ENCODE measurements at regions not wholly inside any gene's neighbourhood (a gene's known extent, or its start where the extent isn't known, plus 50 kb on each side); places are given as distances from the start of the nearest gene placed in this dataset.

DNA sequence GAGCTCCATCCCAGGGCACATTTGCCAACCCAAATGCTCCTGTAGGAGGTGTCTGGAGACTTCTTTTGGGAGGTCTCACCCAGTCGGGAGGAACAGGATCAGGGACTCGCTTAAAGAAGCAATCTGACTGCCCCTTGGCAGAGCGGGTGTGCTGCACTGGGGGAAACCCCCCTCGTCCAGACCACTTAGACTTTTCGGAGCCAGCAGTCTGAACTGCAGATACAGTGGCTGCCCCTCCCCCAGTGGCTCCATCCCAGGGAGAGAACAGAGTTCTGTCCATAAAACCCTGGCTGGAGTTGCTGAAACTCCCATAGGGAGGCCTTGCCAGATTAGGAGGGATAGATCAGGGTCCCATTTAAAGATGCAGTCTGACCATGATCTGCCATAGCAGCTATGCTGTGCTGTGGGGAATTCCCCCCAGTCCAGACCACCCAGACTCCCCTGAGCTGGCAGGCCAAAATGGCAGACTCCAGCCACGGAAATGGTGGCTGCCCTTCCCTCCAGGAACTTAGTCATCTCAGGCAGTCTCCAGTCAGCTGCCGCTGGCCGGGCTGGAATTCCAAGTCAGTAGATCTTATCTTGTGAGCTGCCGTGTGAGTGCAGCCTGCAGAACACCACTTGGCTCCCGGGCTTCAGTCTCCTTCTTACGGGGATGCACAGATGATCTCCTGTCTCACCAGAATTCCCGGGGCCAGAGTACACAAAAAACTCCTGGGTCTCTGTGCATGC lies 278.1 kb upstream of the SASH1 start:
- no peak for TF ChIP-seq POLR2A (IDR thresholded peaks at IDR 0.05)
- no peak for TF ChIP-seq CTCF (IDR thresholded peaks at IDR 0.05)
- ATAC-seq, result no peak
- 62 to 68% methylated on average over 6 to 12 of the region's 12 CpGs for WGBS, 2 donors

DNA sequence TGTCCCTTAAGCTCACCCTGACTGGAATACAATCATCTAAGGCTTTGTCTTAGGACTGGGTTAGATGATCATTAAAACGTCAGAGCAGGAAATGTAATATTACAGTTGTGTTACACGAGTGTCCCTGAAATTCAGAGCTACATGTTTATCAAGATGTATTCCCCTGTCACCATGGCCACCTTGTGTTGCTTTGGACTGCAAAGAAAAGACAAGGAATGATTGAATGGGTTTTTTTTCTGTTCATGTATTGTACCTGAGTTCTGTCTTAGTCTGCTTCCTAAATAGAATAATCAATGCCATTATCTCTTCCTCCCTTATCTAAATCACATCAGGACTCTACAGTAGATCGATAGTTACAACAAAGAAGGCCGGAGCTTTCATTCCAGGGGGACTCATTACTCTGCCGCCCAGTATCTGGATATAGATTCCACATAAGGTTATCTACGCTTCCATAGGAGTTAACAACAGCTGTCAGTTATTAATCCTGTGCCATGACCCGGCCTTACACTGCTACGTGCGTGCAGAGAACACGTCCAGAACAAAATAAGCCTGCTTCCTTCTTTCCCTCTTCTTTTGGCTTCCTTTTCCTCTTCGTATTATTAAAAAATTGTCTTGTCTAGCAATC lies 274.1 kb upstream of the SASH1 start:
- 21 to 23% methylated on average over 11 of the region's 11 CpGs for WGBS, 2 donors
- Histone ChIP-seq H3K27ac (no peak overlapping the region), H3K9me3 (no peaks in the 10 kb centered on the region), H3K27me3 (no peaks in the 10 kb centered on the region), H3K36me3 (replicated peaks in 1 of 2; ENCODE audit: insufficient read depth in 1 of 2, low read depth in 2 of 2) (no peaks in the 10 kb centered on the region), H3K4me3 (no peak overlapping the region), H3K4me1 (no peaks in the 10 kb centered on the region)
- TF ChIP-seq POLR2A (IDR thresholded peaks at IDR 0.05) (no peak), CTCF (IDR thresholded peaks at IDR 0.05) (no peak)
- intact Hi-C loops (cut with DNase I), result no loop called here
- no peak for ATAC-seq
- no peak for DNase-seq

More for the DNA sequence above, 278.1 kb upstream of the SASH1 start:
- H3K27me3 ChIP-seq, result no peaks in the 10 kb centered on the region
- no peaks in the 10 kb centered on the region for H3K9me3 ChIP-seq
- no peak overlapping the region for H3K4me3 ChIP-seq
- no peaks in the 10 kb centered on the region for H3K36me3 ChIP-seq (replicated peaks in 1 of 2; ENCODE audit: insufficient read depth in 1 of 2, low read depth in 2 of 2)
- no peak overlapping the region for H3K27ac ChIP-seq
- no peaks in the 10 kb centered on the region for H3K4me1 ChIP-seq
- DNase-seq, result no peak
- intact Hi-C loops (cut with DNase I), result no loop called here

- 77% methylated on average over 4 to 5 of the region's 5 CpGs for WGBS, 2 donors
- no peaks in the 10 kb centered on the region for H3K27me3 ChIP-seq
- H3K4me1 ChIP-seq, result no peaks in the 10 kb centered on the region
- H3K9me3 ChIP-seq, result no peaks in the 10 kb centered on the region
- no peak for DNase-seq
- no peak overlapping the region for H3K4me3 ChIP-seq
- H3K27ac ChIP-seq, result no peak overlapping the region
- no peak for ATAC-seq
- TF ChIP-seq POLR2A (IDR thresholded peaks at IDR 0.05), result no peak
- no peak for TF ChIP-seq CTCF (IDR thresholded peaks at IDR 0.05)
- intact Hi-C loops (cut with DNase I), result no loop called here
- no peaks in the 10 kb centered on the region for H3K36me3 ChIP-seq (replicated peaks in 1 of 2; ENCODE audit: insufficient read depth in 1 of 2, low read depth in 2 of 2)
Observed at GRCh38 chr6:148069256-148069655, 273.4 kb upstream of the SASH1 start.

DNA sequence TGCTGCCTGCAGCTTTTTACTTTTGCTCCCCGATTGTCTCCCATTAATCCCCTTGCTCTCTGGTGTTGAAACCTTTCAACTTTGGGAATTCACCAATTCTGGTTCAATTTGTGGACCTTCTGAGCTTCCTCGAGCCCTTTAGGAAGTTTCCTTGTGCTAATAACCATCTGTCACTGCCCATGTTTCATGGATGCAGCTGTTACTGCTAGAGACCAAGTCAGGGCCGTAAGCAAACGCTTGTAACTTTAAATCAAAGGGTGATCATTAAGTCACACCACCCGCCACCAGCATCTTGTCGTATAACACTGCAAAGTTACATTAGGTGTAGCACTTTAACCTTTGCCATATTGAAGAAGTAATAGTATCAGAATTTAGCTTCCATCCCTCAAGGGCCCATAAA lies 268.3 kb upstream of the SASH1 start:
- intact Hi-C loops (cut with DNase I), result no loop called here
- DNase-seq (no peak), ATAC-seq (no peak)
- no peaks in the 10 kb centered on the region for H3K4me1 ChIP-seq
- no peak overlapping the region for H3K4me3 ChIP-seq
- H3K27me3 ChIP-seq, result no peaks in the 10 kb centered on the region
- no peaks in the 10 kb centered on the region for H3K9me3 ChIP-seq
- no peak for TF ChIP-seq POLR2A (IDR thresholded peaks at IDR 0.05)
- H3K27ac ChIP-seq, result no peak overlapping the region
- 71 to 77% methylated on average over 6 of the region's 6 CpGs for WGBS, 2 donors
- no peaks in the 10 kb centered on the region for H3K36me3 ChIP-seq (replicated peaks in 1 of 2; ENCODE audit: insufficient read depth in 1 of 2, low read depth in 2 of 2)

DNA sequence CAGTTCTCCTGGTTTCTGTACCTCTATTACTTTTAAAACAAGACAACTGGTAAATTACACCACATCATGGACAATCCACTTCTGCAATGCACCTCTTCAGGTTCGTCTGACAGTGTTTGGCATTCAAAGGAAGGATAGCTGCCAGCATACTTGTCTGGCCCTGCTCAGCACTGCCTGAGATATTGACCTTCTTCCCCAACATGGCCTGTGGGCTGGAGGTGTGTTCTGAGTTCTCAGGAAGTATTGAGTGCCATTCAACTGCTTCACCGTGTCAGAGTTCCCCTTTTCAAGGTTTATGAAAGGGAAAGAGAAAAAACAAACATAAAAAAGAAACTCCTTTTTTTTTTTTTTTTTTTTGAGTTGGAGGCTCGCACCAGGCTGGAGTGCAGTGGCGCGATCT lies 267.9 kb upstream of the SASH1 start:
- DNase-seq, result no peak
- H3K9me3 ChIP-seq, result no peaks in the 10 kb centered on the region
- H3K27ac ChIP-seq, result no peak overlapping the region
- WGBS, 2 donors, result 62 to 77% methylated on average over 5 of the region's 5 CpGs
- TF ChIP-seq POLR2A (IDR thresholded peaks at IDR 0.05) (no peak), CTCF (IDR thresholded peaks at IDR 0.05) (no peak)
- H3K27me3 ChIP-seq, result no peaks in the 10 kb centered on the region
- no peak for ATAC-seq
- H3K36me3 ChIP-seq (replicated peaks in 1 of 2; ENCODE audit: insufficient read depth in 1 of 2, low read depth in 2 of 2), result no peaks in the 10 kb centered on the region
- H3K4me1 ChIP-seq, result no peaks in the 10 kb centered on the region
- intact Hi-C loops (cut with DNase I), result no loop called here
- H3K4me3 ChIP-seq, result no peak overlapping the region

Data from body of pancreas (tissue), 4 donors.